ENCODE measurements at regions not wholly inside any gene's neighbourhood (a gene's known extent, or its start where the extent isn't known, plus 50 kb on each side); places are given as distances from the start of the nearest gene placed in this dataset.

- DNase-seq: no peak
These were observed 247.5 kb downstream of the MREG start for GRCh38 chr2:215765729-215766360.

GRCh38 chr2:215764441-215765048, 248.8 kb downstream of the MREG start:
- DNase-seq: peak; percentile 83

- DNase-seq: no peak
These were observed 252.8 kb downstream of the MREG start for GRCh38 chr2:215760557-215760956.

GRCh38 chr2:215760091-215760490, 253.3 kb downstream of the MREG start:
- no peak for DNase-seq

GRCh38 chr2:215758691-215759090, 254.7 kb downstream of the MREG start:
- peak; percentile 82 for DNase-seq

GRCh38 chr2:215756346-215756730, 257.0 kb downstream of the MREG start:
- no peak for DNase-seq

- no peak for DNase-seq
These were observed 257.6 kb downstream of the MREG start for GRCh38 chr2:215755641-215756345.

GRCh38 chr2:215754546-215754945, 258.8 kb downstream of the MREG start:
- no peak for DNase-seq

- no peak for DNase-seq
These were observed 259.5 kb downstream of the MREG start for GRCh38 chr2:215753808-215754207.

- no peak for DNase-seq
These were observed 260.4 kb downstream of the MREG start for GRCh38 chr2:215752991-215753390.

- DNase-seq: no peak
These were observed 260.9 kb downstream of the MREG start for GRCh38 chr2:215752436-215752835.

GRCh38 chr2:215751911-215752272, 261.5 kb downstream of the MREG start:
- no peak for DNase-seq

- DNase-seq: peak; percentile 95
These were observed 262.0 kb downstream of the MREG start for GRCh38 chr2:215751200-215751910.

- peak; percentile 30 for DNase-seq
These were observed 262.6 kb downstream of the MREG start for GRCh38 chr2:215750763-215751162.

GRCh38 chr2:215749092-215749957, 264.0 kb downstream of the MREG start:
- DNase-seq: no peak

GRCh38 chr2:215748446-215748845, 264.9 kb downstream of the MREG start:
- DNase-seq: peak; percentile 33

- peak; percentile 15 for DNase-seq
These were observed 266.3 kb downstream of the MREG start for GRCh38 chr2:215746887-215747615.

- no peak for DNase-seq
These were observed 267.0 kb downstream of the MREG start for GRCh38 chr2:215746226-215746886.

GRCh38 chr2:215745331-215745730, 268.0 kb downstream of the MREG start:
- no peak for DNase-seq

- no peak for DNase-seq
These were observed 268.8 kb downstream of the MREG start for GRCh38 chr2:215744514-215744913.

GRCh38 chr2:215743066-215743465, 270.3 kb downstream of the MREG start:
- DNase-seq: no peak

Data from fibroblast of skin of back (primary cell).